Gastroesophageal sphincter (tissue), 4 donors: ENCODE measurements at regions not wholly inside any gene's neighbourhood (a gene's known extent, or its start where the extent isn't known, plus 50 kb on each side); places are given as distances from the start of the nearest gene placed in this dataset.

Source experiments
- ATAC-seq: fragments of 150-250 bp; one replicate; pipeline ENCODE4 v1.9.1; 2016; ENCODE audit warnings: mild to moderate bottlenecking, moderate library complexity
- H3K27ac ChIP-seq, 4 donors: fragments of 200-600 bp; sonication (generic) in 3 of 4; 1 replicate in 3 of 4; 2 replicates in 1 of 4; pipeline ENCODE4 v1.5.1; 2016 to 2019
- H3K27me3 ChIP-seq: fragments of 200-600 bp; sonication (generic); one replicate; pipeline ENCODE4 v1.5.1; 2019
- H3K36me3 ChIP-seq, 2 donors: fragments of 200-600 bp; sonication (generic); one replicate each; pipeline ENCODE4 v1.5.1; 2019; ENCODE audit warnings: control low read depth in 1 of 2
- H3K4me1 ChIP-seq, 3 donors: fragments of 200-600 bp; sonication (generic); 1 replicate in 2 of 3; 2 replicates in 1 of 3; pipeline ENCODE4 v1.5.1; 2016 to 2019; ENCODE audit warnings: control low read depth in 2 of 3
- H3K4me3 ChIP-seq, 2 donors: fragments of 200-600 bp; sonication (generic); one replicate each; pipeline ENCODE4 v1.5.1; 2019; ENCODE audit warnings: mild to moderate bottlenecking in 1 of 2, moderate library complexity in 1 of 2
- H3K9me3 ChIP-seq, 3 donors: fragments of 200-600 bp; sonication (generic); one replicate each; pipeline ENCODE4 v1.5.1; 2017 to 2019; ENCODE audit warnings: control low read depth in 2 of 3
- EP300 ChIP-seq: sonication (generic); formaldehyde crosslinking; IDR thresholded peaks from one replicate; pipeline ENCODE4 v1.6.1; 2017; ENCODE audit warnings: antibody characterized with exemption, mild to moderate bottlenecking
- POLR2A ChIP-seq, 2 donors: fragments of 450-650 bp; IDR thresholded peaks; one replicate each; pipeline ENCODE4 v1.6.1; 2017; ENCODE audit warnings: antibody characterized with exemption in 2 of 2, mild to moderate bottlenecking in 2 of 2, moderate library complexity in 1 of 2
- POLR2AphosphoS5 ChIP-seq: sonication (generic); formaldehyde crosslinking; IDR thresholded peaks from one replicate; pipeline ENCODE4 v1.6.1; 2017; ENCODE audit warnings: antibody characterized with exemption
- whole genome bisulfite sequencing, 2 donors: methylation state at CpG; one replicate each; pipeline ENCODE4 v1.1.5; 2018; ENCODE audit warnings: low coverage in 1 of 2; 5-methylcytosine and 5-hydroxymethylcytosine counted together
- TF ChIP-seq, protein P1 (sequence below), 4 experiments: fragments of 200-600 bp in 2 of 4; fragments of 450-650 bp in 2 of 4; sonication (generic) in 1 of 4; IDR thresholded peaks; one replicate each; pipeline ENCODE4 v1.5.1; 2017 to 2019; ENCODE audit warnings: antibody characterized with exemption in 4 of 4, mild to moderate bottlenecking in 2 of 4, moderate library complexity in 2 of 4

DNA sequence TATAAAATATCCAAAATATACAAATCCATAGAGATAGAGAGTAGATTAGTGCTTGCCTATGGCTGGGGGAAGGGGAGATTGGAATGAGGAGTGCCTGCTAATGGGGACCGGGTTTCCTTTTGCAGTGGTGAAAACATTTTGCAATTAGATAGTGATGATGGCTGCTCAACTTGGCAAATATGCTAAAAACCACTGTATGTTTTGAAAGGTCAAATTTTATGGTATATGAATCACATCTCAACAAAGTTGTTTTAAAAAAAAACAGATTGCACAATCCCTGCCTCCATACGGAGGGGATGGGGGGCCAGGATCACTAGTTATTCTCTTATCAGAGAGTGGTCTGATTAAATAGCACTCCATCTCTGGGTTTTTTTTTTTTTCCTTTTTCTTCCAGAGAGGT is 76.9 kb upstream of the RIPOR2 start:
- no peak overlapping the region for H3K4me3 ChIP-seq
- H3K4me1 ChIP-seq, result peaks cover 3 to 16% (median 12%) of the 10 kb centered on the region in 3 donors
- no peak for ATAC-seq
- H3K27me3 ChIP-seq, result no peaks in the 10 kb centered on the region
- no peaks in the 10 kb centered on the region for H3K36me3 ChIP-seq
- no peak overlapping the region for H3K27ac ChIP-seq
- TF ChIP-seq EP300, result no peak
- TF ChIP-seq, protein P1, sequence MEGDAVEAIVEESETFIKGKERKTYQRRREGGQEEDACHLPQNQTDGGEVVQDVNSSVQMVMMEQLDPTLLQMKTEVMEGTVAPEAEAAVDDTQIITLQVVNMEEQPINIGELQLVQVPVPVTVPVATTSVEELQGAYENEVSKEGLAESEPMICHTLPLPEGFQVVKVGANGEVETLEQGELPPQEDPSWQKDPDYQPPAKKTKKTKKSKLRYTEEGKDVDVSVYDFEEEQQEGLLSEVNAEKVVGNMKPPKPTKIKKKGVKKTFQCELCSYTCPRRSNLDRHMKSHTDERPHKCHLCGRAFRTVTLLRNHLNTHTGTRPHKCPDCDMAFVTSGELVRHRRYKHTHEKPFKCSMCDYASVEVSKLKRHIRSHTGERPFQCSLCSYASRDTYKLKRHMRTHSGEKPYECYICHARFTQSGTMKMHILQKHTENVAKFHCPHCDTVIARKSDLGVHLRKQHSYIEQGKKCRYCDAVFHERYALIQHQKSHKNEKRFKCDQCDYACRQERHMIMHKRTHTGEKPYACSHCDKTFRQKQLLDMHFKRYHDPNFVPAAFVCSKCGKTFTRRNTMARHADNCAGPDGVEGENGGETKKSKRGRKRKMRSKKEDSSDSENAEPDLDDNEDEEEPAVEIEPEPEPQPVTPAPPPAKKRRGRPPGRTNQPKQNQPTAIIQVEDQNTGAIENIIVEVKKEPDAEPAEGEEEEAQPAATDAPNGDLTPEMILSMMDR (IDR thresholded peaks at IDR 0.05), result no peak
- TF ChIP-seq POLR2A (IDR thresholded peaks at IDR 0.05), result no peak
- no peak for TF ChIP-seq POLR2AphosphoS5
- WGBS, 2 donors, result 37 to 46% methylated on average over 2 of the region's 2 CpGs
- no peaks in the 10 kb centered on the region for H3K9me3 ChIP-seq

DNA sequence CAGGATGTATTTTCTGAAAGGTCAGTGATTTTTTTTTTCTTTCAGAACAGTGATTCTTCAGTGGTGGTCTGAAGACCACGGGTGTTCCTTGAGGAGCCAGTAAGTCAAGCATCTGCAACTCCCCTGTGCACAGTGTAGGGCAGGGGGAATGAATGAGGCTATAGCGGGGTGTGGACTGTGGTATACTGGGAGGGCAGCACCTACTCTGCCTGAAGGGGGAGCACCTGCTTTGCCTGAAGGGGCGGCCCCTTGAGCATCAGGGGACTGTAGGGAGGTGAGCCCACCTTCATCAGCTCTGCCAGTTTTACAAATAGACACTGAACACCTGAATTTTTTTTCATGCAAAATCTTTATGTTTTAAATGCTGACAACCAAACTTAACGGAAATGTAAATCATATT is 77.5 kb upstream of the RIPOR2 start:
- 59 to 78% methylated on average over 1 to 3 of the region's 4 CpGs for WGBS, 2 donors
- no peak for ATAC-seq
- Histone ChIP-seq H3K36me3 (no peaks in the 10 kb centered on the region), H3K9me3 (no peaks in the 10 kb centered on the region), H3K27ac (no peak overlapping the region), H3K4me1 (peaks cover 3 to 16% (median 12%) of the 10 kb centered on the region in 3 donors), H3K27me3 (no peaks in the 10 kb centered on the region), H3K4me3 (no peak overlapping the region)
- TF ChIP-seq POLR2AphosphoS5 (no peak), EP300 (no peak), POLR2A (IDR thresholded peaks at IDR 0.05) (no peak)
- TF ChIP-seq, protein P1 (IDR thresholded peaks at IDR 0.05), result no peak

- Histone ChIP-seq H3K27ac (peak overlapping the region in 3 of 4 donors; percentile 19 to 68 (median 50)), H3K27me3 (no peaks in the 10 kb centered on the region), H3K36me3 (no peaks in the 10 kb centered on the region), H3K4me3 (no peak overlapping the region), H3K4me1 (peaks cover 3 to 16% (median 12%) of the 10 kb centered on the region in 3 donors), H3K9me3 (no peaks in the 10 kb centered on the region)
- WGBS, 2 donors, result 89 to 95% methylated on average over 3 of the region's 3 CpGs
- TF ChIP-seq, protein P1 (IDR thresholded peaks at IDR 0.05), result no peak
- no peak for TF ChIP-seq POLR2AphosphoS5
- TF ChIP-seq EP300, result no peak
- TF ChIP-seq POLR2A (IDR thresholded peaks at IDR 0.05), result no peak
- ATAC-seq, result no peak
Measured at GRCh38 chr6:25014369-25014768, 78.6 kb upstream of the RIPOR2 start.

GRCh38 chr6:25014791-25015560 is 79.2 kb upstream of the RIPOR2 start:
- WGBS, 2 donors, result 12 to 30% methylated on average over 11 of the region's 11 CpGs
- H3K9me3 ChIP-seq, result no peaks in the 10 kb centered on the region
- no peaks in the 10 kb centered on the region for H3K36me3 ChIP-seq
- peak overlapping the region; percentile 19 to 68 (median 36) for H3K27ac ChIP-seq
- ATAC-seq, result peak; percentile 78
- peaks cover 3 to 16% (median 12%) of the 10 kb centered on the region in 3 donors for H3K4me1 ChIP-seq
- no peaks in the 10 kb centered on the region for H3K27me3 ChIP-seq
- no peak for TF ChIP-seq POLR2A (IDR thresholded peaks at IDR 0.05)
- TF ChIP-seq, protein P1 (IDR thresholded peaks at IDR 0.05), result no peak
- no peak for TF ChIP-seq POLR2AphosphoS5
- TF ChIP-seq EP300, result no peak
- H3K4me3 ChIP-seq, result no peak overlapping the region
